Occipital lobe (tissue), 1 donor: ENCODE measurements at regions not wholly inside any gene's neighbourhood (a gene's known extent, or its start where the extent isn't known, plus 50 kb on each side); places are given as distances from the start of the nearest gene placed in this dataset.

Experiments used
- DNase-seq: peaks from one replicate; lab custom pipeline; 2025; lab: John Stamatoyannopoulos, UW

- DNase-seq, result no peak
Observed at GRCh38 chr18:46265196-46266156, 161.3 kb downstream of the HAUS1 start.

- no peak for DNase-seq
Observed at GRCh38 chr18:46266473-46266872, 162.3 kb downstream of the HAUS1 start.

- no peak for DNase-seq
Observed at GRCh38 chr18:46268671-46269070, 164.5 kb downstream of the HAUS1 start.

GRCh38 chr18:46269275-46269674 is 165.1 kb downstream of the HAUS1 start:
- DNase-seq, result no peak

- no peak for DNase-seq
Observed at GRCh38 chr18:46271488-46271887, 167.3 kb downstream of the HAUS1 start.

- DNase-seq, result no peak
Observed at GRCh38 chr18:46273861-46274260, 169.7 kb downstream of the HAUS1 start.

GRCh38 chr18:46274266-46274665 is 170.1 kb downstream of the HAUS1 start:
- DNase-seq, result no peak

- DNase-seq, result no peak
Observed at GRCh38 chr18:46275370-46275769, 171.2 kb downstream of the HAUS1 start.

GRCh38 chr18:46276748-46277147 is 172.6 kb downstream of the HAUS1 start:
- no peak for DNase-seq

GRCh38 chr18:46278481-46279465 is 174.6 kb downstream of the HAUS1 start:
- no peak for DNase-seq

GRCh38 chr18:46279673-46280072 is 175.5 kb downstream of the HAUS1 start:
- DNase-seq, result no peak

- DNase-seq, result peak; percentile 62
Observed at GRCh38 chr18:46281185-46282176, 177.3 kb downstream of the HAUS1 start.

- no peak for DNase-seq
Observed at GRCh38 chr18:46282177-46282570, 178.0 kb downstream of the HAUS1 start.

- no peak for DNase-seq
Observed at GRCh38 chr18:46282646-46283045, 178.5 kb downstream of the HAUS1 start.

- DNase-seq, result peak; percentile 43
Observed at GRCh38 chr18:46283268-46283667, 179.1 kb downstream of the HAUS1 start.

- DNase-seq, result no peak
Observed at GRCh38 chr18:46283895-46284295, 179.7 kb downstream of the HAUS1 start.

- DNase-seq, result no peak
Observed at GRCh38 chr18:46289463-46289862, 185.3 kb downstream of the HAUS1 start.

GRCh38 chr18:46289931-46290330 is 185.7 kb downstream of the HAUS1 start:
- no peak for DNase-seq

- no peak for DNase-seq
Observed at GRCh38 chr18:46290440-46291020, 186.3 kb downstream of the HAUS1 start.

GRCh38 chr18:46291149-46291548 is 187.0 kb downstream of the HAUS1 start:
- no peak for DNase-seq
